ENCODE measurements at regions not wholly inside any gene's neighbourhood (a gene's known extent, or its start where the extent isn't known, plus 50 kb on each side); places are given as distances from the start of the nearest gene placed in this dataset.

DNA sequence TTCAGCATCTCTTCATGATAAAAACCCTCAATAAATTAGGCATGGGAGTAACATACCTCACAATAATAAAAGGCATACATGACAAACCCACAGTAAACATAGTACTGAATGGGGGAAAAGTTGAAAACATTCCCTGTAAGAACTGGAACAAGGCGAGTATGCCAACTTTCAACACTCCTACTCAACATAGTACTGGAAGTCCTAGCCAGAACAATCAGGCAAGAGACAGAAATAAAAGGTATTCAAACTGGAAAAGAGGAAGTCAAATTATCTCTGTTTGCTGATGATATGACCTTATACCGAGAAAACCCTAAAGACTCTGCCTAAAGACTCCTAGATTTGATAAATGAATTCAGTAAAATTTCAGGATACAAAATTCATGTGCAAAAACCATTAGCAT lies 167.6 kb downstream of the TMEM38B start:
- no peak for DNase-seq
- H3K27me3 Mint-ChIP-seq (ENCODE audit: unreplicated experiment), result no peaks in the 10 kb centered on the region
- intact Hi-C loops (cut with micrococcal nuclease; ENCODE audit: unreplicated experiment), result no loop called here
- no peak overlapping the region for H3K4me3 Mint-ChIP-seq (ENCODE audit: low read depth, unreplicated experiment)
- H3K4me1 Mint-ChIP-seq (ENCODE audit: low read depth, unreplicated experiment), result peaks cover 15% of the 10 kb centered on the region
- CTCF ChIA-PET, result no interaction called here
- TF ChIP-seq, protein P1, sequence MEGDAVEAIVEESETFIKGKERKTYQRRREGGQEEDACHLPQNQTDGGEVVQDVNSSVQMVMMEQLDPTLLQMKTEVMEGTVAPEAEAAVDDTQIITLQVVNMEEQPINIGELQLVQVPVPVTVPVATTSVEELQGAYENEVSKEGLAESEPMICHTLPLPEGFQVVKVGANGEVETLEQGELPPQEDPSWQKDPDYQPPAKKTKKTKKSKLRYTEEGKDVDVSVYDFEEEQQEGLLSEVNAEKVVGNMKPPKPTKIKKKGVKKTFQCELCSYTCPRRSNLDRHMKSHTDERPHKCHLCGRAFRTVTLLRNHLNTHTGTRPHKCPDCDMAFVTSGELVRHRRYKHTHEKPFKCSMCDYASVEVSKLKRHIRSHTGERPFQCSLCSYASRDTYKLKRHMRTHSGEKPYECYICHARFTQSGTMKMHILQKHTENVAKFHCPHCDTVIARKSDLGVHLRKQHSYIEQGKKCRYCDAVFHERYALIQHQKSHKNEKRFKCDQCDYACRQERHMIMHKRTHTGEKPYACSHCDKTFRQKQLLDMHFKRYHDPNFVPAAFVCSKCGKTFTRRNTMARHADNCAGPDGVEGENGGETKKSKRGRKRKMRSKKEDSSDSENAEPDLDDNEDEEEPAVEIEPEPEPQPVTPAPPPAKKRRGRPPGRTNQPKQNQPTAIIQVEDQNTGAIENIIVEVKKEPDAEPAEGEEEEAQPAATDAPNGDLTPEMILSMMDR (IDR thresholded peaks at IDR 0.05; ENCODE audit: unreplicated experiment), result no peak
- no TSS peak for BruUV-seq (replicated peaks)
- H3K27ac Mint-ChIP-seq (ENCODE audit: unreplicated experiment), result no peak overlapping the region
- peaks cover 2% of the 10 kb centered on the region for H3K9me3 Mint-ChIP-seq (ENCODE audit: low read depth, unreplicated experiment)
- no peaks in the 10 kb centered on the region for H3K36me3 Mint-ChIP-seq (ENCODE audit: insufficient read depth, unreplicated experiment)

DNA sequence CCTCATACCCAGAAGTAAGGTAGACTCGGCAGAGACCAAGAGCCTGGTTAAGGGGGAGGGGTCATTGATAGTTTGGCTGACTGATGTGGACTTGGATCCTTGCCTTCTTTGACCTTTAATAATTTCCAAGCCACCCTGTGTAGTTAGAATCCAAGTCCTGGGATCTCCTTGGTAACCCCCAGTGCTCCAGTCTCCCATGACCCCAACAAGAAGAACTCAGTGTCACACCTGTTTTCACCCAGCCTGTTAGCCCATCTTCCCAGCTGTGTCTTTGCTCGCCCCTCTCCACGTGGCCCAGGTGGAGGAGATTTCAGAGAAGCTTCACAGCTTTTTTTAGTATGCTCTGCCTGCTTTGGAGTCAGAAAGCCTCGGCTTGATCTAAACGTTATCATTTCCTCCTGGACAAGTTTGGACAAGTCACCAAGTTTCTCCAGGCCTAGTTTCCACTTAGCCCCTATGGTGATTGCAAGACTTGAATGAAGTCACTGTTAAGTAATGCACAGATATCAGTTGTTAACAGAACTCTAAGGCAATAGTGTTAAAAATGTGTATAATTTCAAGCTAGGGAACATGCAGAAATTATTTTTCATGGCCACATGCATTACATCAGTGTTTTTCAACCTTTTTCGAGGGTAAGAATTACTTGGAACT lies 170.0 kb downstream of the TMEM38B start:
- intact Hi-C loops (cut with micrococcal nuclease; ENCODE audit: unreplicated experiment), result no loop called here
- BruUV-seq (replicated peaks), result no TSS peak
- H3K36me3 Mint-ChIP-seq (ENCODE audit: insufficient read depth, unreplicated experiment), result no peaks in the 10 kb centered on the region
- TF ChIP-seq, protein P1 (IDR thresholded peaks at IDR 0.05; ENCODE audit: unreplicated experiment), result no peak
- peaks cover 7% of the 10 kb centered on the region for H3K4me1 Mint-ChIP-seq (ENCODE audit: low read depth, unreplicated experiment)
- DNase-seq, result no peak
- no peaks in the 10 kb centered on the region for H3K9me3 Mint-ChIP-seq (ENCODE audit: low read depth, unreplicated experiment)
- no peak overlapping the region for H3K27ac Mint-ChIP-seq (ENCODE audit: unreplicated experiment)
- CTCF ChIA-PET, result no interaction called here
- H3K27me3 Mint-ChIP-seq (ENCODE audit: unreplicated experiment), result no peaks in the 10 kb centered on the region
- H3K4me3 Mint-ChIP-seq (ENCODE audit: low read depth, unreplicated experiment), result no peak overlapping the region

DNA sequence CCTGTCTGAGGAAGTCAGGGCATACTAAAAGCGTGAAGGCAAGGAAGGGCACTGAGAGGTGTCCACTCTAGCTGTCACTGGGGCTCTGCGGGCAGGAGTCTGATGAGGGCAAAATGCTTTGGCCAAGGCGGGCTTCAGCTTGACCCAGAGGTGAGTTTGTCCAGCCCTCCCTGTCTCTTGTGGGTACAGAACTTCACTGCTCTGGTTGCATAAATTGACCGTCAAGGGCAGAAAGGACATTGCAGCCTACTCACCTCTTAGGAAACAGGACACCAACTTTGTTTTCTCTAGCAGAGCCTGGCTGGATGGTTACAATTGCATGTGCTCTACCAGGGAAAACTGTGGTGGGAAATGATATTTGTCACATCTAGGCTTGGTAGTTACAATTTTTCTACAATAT lies 170.9 kb downstream of the TMEM38B start:
- CTCF ChIA-PET, result no interaction called here
- TF ChIP-seq, protein P1 (IDR thresholded peaks at IDR 0.05; ENCODE audit: unreplicated experiment), result no peak
- no peaks in the 10 kb centered on the region for H3K36me3 Mint-ChIP-seq (ENCODE audit: insufficient read depth, unreplicated experiment)
- H3K27ac Mint-ChIP-seq (ENCODE audit: unreplicated experiment), result no peak overlapping the region
- no peak overlapping the region for H3K4me3 Mint-ChIP-seq (ENCODE audit: low read depth, unreplicated experiment)
- no TSS peak for BruUV-seq (replicated peaks)
- H3K9me3 Mint-ChIP-seq (ENCODE audit: low read depth, unreplicated experiment), result no peaks in the 10 kb centered on the region
- H3K27me3 Mint-ChIP-seq (ENCODE audit: unreplicated experiment), result no peaks in the 10 kb centered on the region
- DNase-seq, result no peak
- no peaks in the 10 kb centered on the region for H3K4me1 Mint-ChIP-seq (ENCODE audit: low read depth, unreplicated experiment)
- intact Hi-C loops (cut with micrococcal nuclease; ENCODE audit: unreplicated experiment), result no loop called here

DNA sequence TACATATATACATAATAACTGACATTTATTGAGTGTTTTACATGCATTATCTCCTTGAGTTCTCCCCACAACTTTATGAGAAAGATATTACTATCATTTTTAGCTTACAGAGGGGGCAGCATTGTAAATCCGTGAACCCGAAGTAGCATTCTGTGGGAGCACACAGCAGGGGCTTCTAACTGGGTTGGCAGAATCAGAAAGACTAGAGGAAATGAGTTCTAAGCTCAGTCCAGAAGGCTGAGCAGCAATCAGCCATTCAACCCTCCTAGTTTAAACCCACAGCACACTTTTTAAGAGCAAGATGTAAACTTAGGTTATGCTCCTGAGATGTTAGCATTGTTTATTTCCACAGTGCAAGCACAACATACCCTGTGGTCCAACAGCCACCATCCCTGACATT lies 177.2 kb downstream of the TMEM38B start:
- CTCF ChIA-PET, result no interaction called here
- no TSS peak for BruUV-seq (replicated peaks)
- Mint-ChIP-seq H3K4me3 (ENCODE audit: low read depth, unreplicated experiment) (no peak overlapping the region), H3K36me3 (ENCODE audit: insufficient read depth, unreplicated experiment) (no peaks in the 10 kb centered on the region), H3K4me1 (ENCODE audit: low read depth, unreplicated experiment) (no peaks in the 10 kb centered on the region), H3K27ac (ENCODE audit: unreplicated experiment) (no peak overlapping the region), H3K9me3 (ENCODE audit: low read depth, unreplicated experiment) (no peaks in the 10 kb centered on the region), H3K27me3 (ENCODE audit: unreplicated experiment) (no peaks in the 10 kb centered on the region)
- no peak for DNase-seq
- intact Hi-C loops (cut with micrococcal nuclease; ENCODE audit: unreplicated experiment), result no loop called here
- TF ChIP-seq, protein P1 (IDR thresholded peaks at IDR 0.05; ENCODE audit: unreplicated experiment), result no peak
